ENCODE measurements at regions not wholly inside any gene's neighbourhood (a gene's known extent, or its start where the extent isn't known, plus 50 kb on each side); places are given as distances from the start of the nearest gene placed in this dataset.

GRCh38 chr17:53316988-53317387 is 505.7 kb upstream of the KIF2B start:
- Histone ChIP-seq H3K9me3 (peaks cover 9% of the 10 kb centered on the region; the same call in 1 of the 3 replicates), H3K27ac (no peak overlapping the region), H3K4me3 (no peak overlapping the region), H3K4me2 (no peak overlapping the region), H3K4me1 (no peaks in the 10 kb centered on the region)
- 0% methylated on average over 1 of the region's 1 CpG for WGBS (ENCODE audit: missing lambda C conversion rate)
- no peak for ATAC-seq
- TF ChIP-seq FOXS1 (CRISPR knock-in tag; IDR thresholded peaks at IDR 0.05) (no peak), EHMT2 (IDR thresholded peaks at IDR 0.05; ENCODE audit: low read depth) (no peak), JUNB (IDR thresholded peaks at IDR 0.05) (no peak), MYC (IDR thresholded peaks at IDR 0.05; ENCODE audit: borderline replicate concordance, low read length) (no peak), HOXB13 (CRISPR knock-in tag; IDR thresholded peaks at IDR 0.05; ENCODE audit: low read depth) (no peak), ZSCAN20 (CRISPR knock-in tag; IDR thresholded peaks at IDR 0.05) (no peak)
- CTCF ChIA-PET = no interaction called here
- POLR2A ChIA-PET = no interaction called here
- no peak for DNase-seq (ENCODE audit: low read depth in 1 of 2, low spot score in 1 of 2)
- no peak for FAIRE-seq

GRCh38 chr17:53316073-53316472 is 506.7 kb upstream of the KIF2B start:
- H3K9me3 ChIP-seq = peaks cover 9% of the 10 kb centered on the region; the same call in 1 of the 3 replicates
- TF ChIP-seq GATA3 (IDR thresholded peaks at IDR 0.05; ENCODE audit: borderline replicate concordance) (no peak), HES2 (IDR thresholded peaks at IDR 0.05) (no peak), PBX3 (IDR thresholded peaks at IDR 0.05) (no peak), TFCP2L1 (CRISPR knock-in tag; IDR thresholded peaks at IDR 0.05) (no peak), EP300 (IDR thresholded peaks at IDR 0.05) (no peak), HMGXB4 (CRISPR knock-in tag; IDR thresholded peaks at IDR 0.05; ENCODE audit: borderline replicate concordance) (no peak), HDAC2 (IDR thresholded peaks at IDR 0.05) (no peak), SREBF2 (IDR thresholded peaks at IDR 0.05) (no peak), NPAS2 (CRISPR knock-in tag; IDR thresholded peaks at IDR 0.05; ENCODE audit: borderline replicate concordance) (no peak), EHF (CRISPR knock-in tag; IDR thresholded peaks at IDR 0.05) (no peak), ELK1 (IDR thresholded peaks at IDR 0.05; ENCODE audit: low read depth, low read length) (no peak), NFE2L2 (conservative IDR thresholded peaks at IDR 0.05; ENCODE audit: low read length) (no peak), HOXB5 (CRISPR knock-in tag; IDR thresholded peaks at IDR 0.05) (no peak)
- no peak overlapping the region for H3K27ac ChIP-seq
- ATAC-seq (no peak), DNase-seq (ENCODE audit: low read depth in 1 of 2, low spot score in 1 of 2) (no peak), FAIRE-seq (no peak)
- 0% methylated on average over 5 of the region's 5 CpGs for WGBS (ENCODE audit: missing lambda C conversion rate)
- CTCF ChIA-PET = interaction anchor here (0.5 kb wide), 1 partner anchor 23 kb away, joined by 3 read pairs; no protein-coding TSS in a partner anchor
- H3K4me2 ChIP-seq = no peak overlapping the region
- H3K4me3 ChIP-seq = no peak overlapping the region
- POLR2A ChIA-PET = no interaction called here
- no peaks in the 10 kb centered on the region for H3K4me1 ChIP-seq

- DNase-seq (ENCODE audit: low read depth in 1 of 2, low spot score in 1 of 2) = no peak
- Histone ChIP-seq H3K27ac (no peak overlapping the region), H3K4me1 (no peaks in the 10 kb centered on the region), H3K9me3 (peaks cover 9% of the 10 kb centered on the region; the same call in 1 of the 3 replicates), H3K4me3 (no peak overlapping the region), H3K4me2 (no peak overlapping the region)
- FAIRE-seq = no peak
- ChIA-PET POLR2A (no interaction called here), CTCF (no interaction called here)
- no peak for ATAC-seq
- 48% methylated on average over 3 of the region's 3 CpGs for WGBS (ENCODE audit: missing lambda C conversion rate)
- no peak for TF ChIP-seq FOSL2 (IDR thresholded peaks at IDR 0.05)
- no peak for TF ChIP-seq FOSL2 (CRISPR knock-in tag; IDR thresholded peaks at IDR 0.05)
Measured at GRCh38 chr17:53314521-53314920, 508.2 kb upstream of the KIF2B start.

Data from A549 (cell line).